ENCODE measurements at regions not wholly inside any gene's neighbourhood (a gene's known extent, or its start where the extent isn't known, plus 50 kb on each side); places are given as distances from the start of the nearest gene placed in this dataset.
A peak's percentile ranks its signal among the peaks of the same experiment; 100 is the strongest.

- POLR2A ChIA-PET: no interaction called here
- no peaks in the 10 kb centered on the region for H3K36me3 ChIP-seq (replicated peaks in 1 of 2; ENCODE audit: control insufficient read depth in 1 of 2, insufficient read depth in 2 of 2, low read length in 1 of 2)
- H3K4me3 ChIP-seq (ENCODE audit: low read depth in 2 of 2, low read length in 1 of 2): no peak overlapping the region
- H3K9me3 ChIP-seq: no peaks in the 10 kb centered on the region
- H3K4me1 ChIP-seq (ENCODE audit: control insufficient read depth in 1 of 2, insufficient read depth in 2 of 2, low read depth in 1 of 2, low read length in 1 of 2): peaks cover 0 to 14% of the 10 kb centered on the region in 2 experiments; a peak in 2 of 4 replicates
- H3K9me2 ChIP-seq: no peaks in the 10 kb centered on the region
- no peak for DNase-seq
- CTCF ChIA-PET: interaction anchor here (0.6 kb wide), 1 partner anchor 32 kb away, joined by 3 read pairs; no protein-coding TSS in a partner anchor
- peak overlapping the region; percentile 33; the same call in 1 of the 2 replicates for H3K9ac ChIP-seq
- H3K27ac ChIP-seq (ENCODE audit: low read depth in 2 of 2, low read length in 1 of 2): peak overlapping the region in 1 of 2 experiments; percentile 75; a peak in 2 of 4 replicates
- H3K27me3 ChIP-seq (ENCODE audit: insufficient read depth): no peaks in the 10 kb centered on the region
- H3F3A ChIP-seq (replicated peaks; ENCODE audit: insufficient read depth): peaks cover 17% of the 10 kb centered on the region
- H3K4me2 ChIP-seq: peak overlapping the region; percentile 26
- peak overlapping the region; percentile 45; the same call in 1 of the 2 replicates for H2AFZ ChIP-seq (ENCODE audit: low read depth)
- no peak for TF ChIP-seq PBX3 (IDR thresholded peaks at IDR 0.05)
- TF ChIP-seq NFIC (IDR thresholded peaks at IDR 0.05; ENCODE audit: borderline replicate concordance): no peak
- TF ChIP-seq NRF1 (IDR thresholded peaks at IDR 0.05; ENCODE audit: low read depth, low read length): no peak
- no peak for TF ChIP-seq EP300 (IDR thresholded peaks at IDR 0.05; ENCODE audit: borderline replicate concordance in 1 of 2, low read depth in 1 of 2, low read length in 1 of 2)
- TF ChIP-seq RXRA (IDR thresholded peaks at IDR 0.05; ENCODE audit: borderline replicate concordance, low read depth): no peak
- no peaks in the 10 kb centered on the region for H4K20me1 ChIP-seq (ENCODE audit: insufficient read depth)
- no peaks in the 10 kb centered on the region for H3K79me2 ChIP-seq (ENCODE audit: insufficient read depth)
- 72% methylated on average over 9 of the region's 9 CpGs for WGBS (ENCODE audit: low lambda C conversion rate)
Observed at GRCh38 chr5:73337586-73338255, 110.9 kb downstream of the FOXD1 start.

- no peak overlapping the region; a peak in 1 of 4 replicates for H3K27ac ChIP-seq (ENCODE audit: low read depth in 2 of 2, low read length in 1 of 2)
- no peaks in the 10 kb centered on the region for H3K36me3 ChIP-seq (replicated peaks in 1 of 2; ENCODE audit: control insufficient read depth in 1 of 2, insufficient read depth in 2 of 2, low read length in 1 of 2)
- ChIA-PET CTCF (no interaction called here), POLR2A (no interaction called here)
- H3K4me3 ChIP-seq (ENCODE audit: low read depth in 2 of 2, low read length in 1 of 2): no peak overlapping the region
- peaks cover 0 to 14% of the 10 kb centered on the region in 2 experiments; a peak in 2 of 4 replicates for H3K4me1 ChIP-seq (ENCODE audit: control insufficient read depth in 1 of 2, insufficient read depth in 2 of 2, low read depth in 1 of 2, low read length in 1 of 2)
- peaks cover 12% of the 10 kb centered on the region; the same call in 1 of the 2 replicates for H3K9me3 ChIP-seq
- no peak overlapping the region for H3K4me2 ChIP-seq
- H4K20me1 ChIP-seq (ENCODE audit: insufficient read depth): no peaks in the 10 kb centered on the region
- no peak overlapping the region for H2AFZ ChIP-seq (ENCODE audit: low read depth)
- WGBS (ENCODE audit: low lambda C conversion rate): 57% methylated on average over 2 of the region's 2 CpGs
- 0 out of 2 replicates have a peak, but pooled peaks have one; percentile 10 for TF ChIP-seq FOSL2 (IDR thresholded peaks at IDR 0.05; ENCODE audit: borderline replicate concordance, low read depth)
- no peak for TF ChIP-seq FOXJ3 (CRISPR knock-in tag; IDR thresholded peaks at IDR 0.05)
- H3K9ac ChIP-seq: no peak overlapping the region
- H3K27me3 ChIP-seq (ENCODE audit: insufficient read depth): no peaks in the 10 kb centered on the region
- H3K9me2 ChIP-seq: no peaks in the 10 kb centered on the region
- H3K79me2 ChIP-seq (ENCODE audit: insufficient read depth): no peaks in the 10 kb centered on the region
- peaks cover 22% of the 10 kb centered on the region for H3F3A ChIP-seq (replicated peaks; ENCODE audit: insufficient read depth)
- DNase-seq: no peak
Observed at GRCh38 chr5:73336366-73336765, 112.2 kb downstream of the FOXD1 start.

- DNase-seq: no peak
- H3K9ac ChIP-seq: peak overlapping the region; percentile 37; the same call in 1 of the 2 replicates
- 11% methylated on average over 3 of the region's 3 CpGs for WGBS (ENCODE audit: low lambda C conversion rate)
- H3K27ac ChIP-seq (ENCODE audit: low read depth in 2 of 2, low read length in 1 of 2): no peak overlapping the region; a peak in 1 of 4 replicates
- H3K9me2 ChIP-seq: no peaks in the 10 kb centered on the region
- no peaks in the 10 kb centered on the region for H3K79me2 ChIP-seq (ENCODE audit: insufficient read depth)
- peaks cover 24% of the 10 kb centered on the region; the same call in 1 of the 2 replicates for H3K9me3 ChIP-seq
- peak overlapping the region; percentile 69 for H3K4me2 ChIP-seq
- POLR2A ChIA-PET: no interaction called here
- no peaks in the 10 kb centered on the region for H4K20me1 ChIP-seq (ENCODE audit: insufficient read depth)
- H2AFZ ChIP-seq (ENCODE audit: low read depth): peak overlapping the region; percentile 56
- peak overlapping the region; percentile 20 to 26; a peak in 3 of 4 replicates for H3K4me3 ChIP-seq (ENCODE audit: low read depth in 2 of 2, low read length in 1 of 2)
- H3K4me1 ChIP-seq (ENCODE audit: control insufficient read depth in 1 of 2, insufficient read depth in 2 of 2, low read depth in 1 of 2, low read length in 1 of 2): peaks cover 0 to 14% of the 10 kb centered on the region in 2 experiments; a peak in 2 of 4 replicates
- CTCF ChIA-PET: no interaction called here
- H3K27me3 ChIP-seq (ENCODE audit: insufficient read depth): no peaks in the 10 kb centered on the region
- H3F3A ChIP-seq (replicated peaks; ENCODE audit: insufficient read depth): peaks cover 26% of the 10 kb centered on the region
- no peaks in the 10 kb centered on the region for H3K36me3 ChIP-seq (replicated peaks in 1 of 2; ENCODE audit: control insufficient read depth in 1 of 2, insufficient read depth in 2 of 2, low read length in 1 of 2)
- TF ChIP-seq RFX5 (IDR thresholded peaks at IDR 0.05; ENCODE audit: low read length) (no peak), RCOR1 (IDR thresholded peaks at IDR 0.05; ENCODE audit: low read length) (no peak), ZBTB33 (IDR thresholded peaks at IDR 0.05; ENCODE audit: borderline replicate concordance, low read depth) (no peak), GATA2 (CRISPR knock-in tag; IDR thresholded peaks at IDR 0.05) (no peak), YY1 (IDR thresholded peaks at IDR 0.05; ENCODE audit: low read depth) (no peak), SMC3 (IDR thresholded peaks at IDR 0.05; ENCODE audit: low read depth, low read length) (no peak), GABPA (IDR thresholded peaks at IDR 0.05; ENCODE audit: low read depth) (no peak)
- TF ChIP-seq, protein P1, sequence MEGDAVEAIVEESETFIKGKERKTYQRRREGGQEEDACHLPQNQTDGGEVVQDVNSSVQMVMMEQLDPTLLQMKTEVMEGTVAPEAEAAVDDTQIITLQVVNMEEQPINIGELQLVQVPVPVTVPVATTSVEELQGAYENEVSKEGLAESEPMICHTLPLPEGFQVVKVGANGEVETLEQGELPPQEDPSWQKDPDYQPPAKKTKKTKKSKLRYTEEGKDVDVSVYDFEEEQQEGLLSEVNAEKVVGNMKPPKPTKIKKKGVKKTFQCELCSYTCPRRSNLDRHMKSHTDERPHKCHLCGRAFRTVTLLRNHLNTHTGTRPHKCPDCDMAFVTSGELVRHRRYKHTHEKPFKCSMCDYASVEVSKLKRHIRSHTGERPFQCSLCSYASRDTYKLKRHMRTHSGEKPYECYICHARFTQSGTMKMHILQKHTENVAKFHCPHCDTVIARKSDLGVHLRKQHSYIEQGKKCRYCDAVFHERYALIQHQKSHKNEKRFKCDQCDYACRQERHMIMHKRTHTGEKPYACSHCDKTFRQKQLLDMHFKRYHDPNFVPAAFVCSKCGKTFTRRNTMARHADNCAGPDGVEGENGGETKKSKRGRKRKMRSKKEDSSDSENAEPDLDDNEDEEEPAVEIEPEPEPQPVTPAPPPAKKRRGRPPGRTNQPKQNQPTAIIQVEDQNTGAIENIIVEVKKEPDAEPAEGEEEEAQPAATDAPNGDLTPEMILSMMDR (IDR thresholded peaks at IDR 0.05): no peak
Observed at GRCh38 chr5:73333944-73334703, 114.5 kb downstream of the FOXD1 start.
